ENCODE measurements at regions not wholly inside any gene's neighbourhood (a gene's known extent, or its start where the extent isn't known, plus 50 kb on each side); places are given as distances from the start of the nearest gene placed in this dataset.

DNA sequence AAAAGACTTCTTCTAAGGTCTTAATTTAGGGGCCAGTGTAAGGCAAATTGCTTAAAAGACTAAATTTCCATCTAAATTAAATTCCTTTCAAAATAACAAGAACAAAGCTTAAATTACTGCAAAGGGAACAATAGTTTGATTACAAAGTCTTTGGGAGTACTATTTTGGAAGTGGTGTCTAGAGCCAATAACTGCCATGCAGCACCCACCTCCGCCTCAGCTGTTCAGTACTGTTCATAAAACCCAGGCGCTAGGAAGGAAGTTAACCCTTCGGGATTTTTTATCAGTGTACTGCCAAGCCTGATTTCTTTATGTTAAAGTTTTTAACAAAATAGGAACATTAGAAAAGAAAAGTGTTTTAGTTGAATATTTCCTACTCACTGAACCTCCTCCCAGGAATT is 210.1 kb downstream of the LIG4 start:
- no peak for TF ChIP-seq SMC3 (conservative IDR thresholded peaks at IDR 0.05; ENCODE audit: insufficient read depth, low read depth, low read length)
- TF ChIP-seq MTA1 (IDR thresholded peaks at IDR 0.05; ENCODE audit: borderline replicate concordance), result no peak
- TF ChIP-seq CBFB (CRISPR knock-in tag; IDR thresholded peaks at IDR 0.05), result no peak
- TF ChIP-seq PRDM10 (IDR thresholded peaks at IDR 0.05; ENCODE audit: partially characterized antibody), result no peak

Measured in K562 (cell line).